CD14-positive monocyte (primary cell): ENCODE measurements at regions not wholly inside any gene's neighbourhood (a gene's known extent, or its start where the extent isn't known, plus 50 kb on each side); places are given as distances from the start of the nearest gene placed in this dataset.

Source experiments
- DNase-seq, 3 donors: peaks; one replicate each; pipeline ENCODE4 v3.0.0-alpha.2; 2011 to 2022
- H2AFZ ChIP-seq: 2 replicates; pipeline ENCODE4 v1.6.0; 2012; ENCODE audit warnings: mild to moderate bottlenecking, low read depth, low read length, inconsistent platforms; ENCODE audit not compliant: insufficient read depth, poor library complexity, severe bottlenecking
- H3K27ac ChIP-seq, 2 donors: 1 replicate in 1 of 2; 2 replicates in 1 of 2; pipeline ENCODE4 v1.5.1; 2012 to 2013; ENCODE audit warnings: low read length in 2 of 2, control low read depth in 1 of 2, inconsistent platforms in 1 of 2, low read depth in 1 of 2, mild to moderate bottlenecking in 1 of 2
- H3K27me3 ChIP-seq, 2 donors: one replicate each; pipeline versions ENCODE4 v1.6.0 to v1.6.1; 2011 to 2013; ENCODE audit warnings: low read length in 2 of 2; ENCODE audit not compliant: control insufficient read depth in 2 of 2, insufficient read depth in 2 of 2
- H3K36me3 ChIP-seq, 2 donors: replicated peaks in 1 of 2; 1 replicate in 1 of 2; 2 replicates in 1 of 2; pipeline versions ENCODE4 v1.5.1 to v1.6.1; 2012 to 2013; ENCODE audit warnings: low read length in 2 of 2, control low read depth in 1 of 2, inconsistent platforms in 1 of 2, mild to moderate bottlenecking in 1 of 2; ENCODE audit not compliant: insufficient read depth in 2 of 2, control insufficient read depth in 1 of 2
- H3K4me1 ChIP-seq, 2 donors: 1 replicate in 1 of 2; 2 replicates in 1 of 2; pipeline versions ENCODE4 v1.5.1 to v1.6.1; 2012 to 2013; ENCODE audit warnings: low read length in 2 of 2, control low read depth in 1 of 2, inconsistent platforms in 1 of 2, mild to moderate bottlenecking in 1 of 2, moderate library complexity in 1 of 2; ENCODE audit not compliant: insufficient read depth in 2 of 2, control insufficient read depth in 1 of 2
- H3K4me2 ChIP-seq: replicated peaks from 2 replicates; pipeline ENCODE3; 2012; ENCODE audit warnings: low read length, moderate library complexity, mild to moderate bottlenecking; ENCODE audit not compliant: poor library complexity, severe bottlenecking; ENCODE audit errors: extremely low read depth
- H3K4me3 ChIP-seq, 3 experiments: fragments of 200-600 bp in 1 of 3; sonication (generic) in 1 of 3; replicated peaks in 1 of 3; 1 replicate in 2 of 3; 2 replicates in 1 of 3; pipeline ENCODE4 v1.5.1; 2011 to 2013; ENCODE audit warnings: low read length in 3 of 3, mild to moderate bottlenecking in 3 of 3, control low read depth in 2 of 3, low read depth in 2 of 3, inconsistent platforms in 1 of 3, moderate library complexity in 1 of 3
- H3K79me2 ChIP-seq: 2 replicates; pipeline ENCODE4 v1.6.0; 2012; ENCODE audit warnings: mild to moderate bottlenecking, control low read depth, inconsistent platforms, low read length, moderate library complexity; ENCODE audit not compliant: insufficient read depth
- H3K9ac ChIP-seq: 2 replicates; pipeline ENCODE4 v1.6.0; 2017; ENCODE audit warnings: low read length, mild to moderate bottlenecking; ENCODE audit not compliant: insufficient read depth, poor library complexity, severe bottlenecking
- H3K9me3 ChIP-seq, 2 donors: replicated peaks in 1 of 2; 1 replicate in 1 of 2; 2 replicates in 1 of 2; pipeline versions ENCODE4 v1.5.1 to v1.6.1; 2012 to 2013; ENCODE audit warnings: low read length in 2 of 2, control low read depth in 1 of 2; ENCODE audit not compliant: control insufficient read depth in 1 of 2, insufficient read depth in 1 of 2
- H4K20me1 ChIP-seq: 2 replicates; pipeline ENCODE4 v1.6.0; 2012; ENCODE audit warnings: mild to moderate bottlenecking, low read length, control low read depth, moderate library complexity; ENCODE audit not compliant: insufficient read depth
- H3K27ac Mint-ChIP-seq, 7 donors: one replicate each; pipeline ENCODE4 v1.8.0; 2020; ENCODE audit warnings: mild to moderate bottlenecking in 7 of 7, mixed read lengths in 7 of 7, moderate library complexity in 6 of 7, inconsistent platforms in 2 of 7
- H3K27me3 Mint-ChIP-seq, 3 donors: one replicate each; pipeline ENCODE4 v1.8.0; 2021 to 2022; ENCODE audit warnings: low read depth in 3 of 3, mild to moderate bottlenecking in 3 of 3, mixed read lengths in 3 of 3, moderate library complexity in 3 of 3, inconsistent platforms in 1 of 3
- H3K36me3 Mint-ChIP-seq, 2 donors: one replicate each; pipeline ENCODE4 v1.8.0; 2020; ENCODE audit warnings: mixed read lengths in 2 of 2, inconsistent platforms in 1 of 2, mild to moderate bottlenecking in 1 of 2
- H3K4me1 Mint-ChIP-seq: one replicate; pipeline ENCODE4 v1.8.0; 2020; ENCODE audit warnings: mild to moderate bottlenecking, mixed read lengths
- H3K4me3 Mint-ChIP-seq, 2 donors: one replicate each; pipeline ENCODE4 v1.8.0; 2020; ENCODE audit warnings: mild to moderate bottlenecking in 2 of 2, mixed read lengths in 2 of 2, moderate library complexity in 1 of 2
- H3K9me3 Mint-ChIP-seq, 7 donors: one replicate each; pipeline ENCODE4 v1.8.0; 2020 to 2022; ENCODE audit warnings: mixed read lengths in 7 of 7, mild to moderate bottlenecking in 6 of 7, moderate library complexity in 6 of 7, inconsistent platforms in 2 of 7
- WGBS: methylation state at CpG from one replicate; pipeline ENCODE4 v1.1.5; 2013; ENCODE audit warnings: missing lambda C conversion rate; ENCODE audit not compliant: insufficient coverage; 5-methylcytosine and 5-hydroxymethylcytosine counted together
- intact Hi-C, 2 donors: fragments of 100-400 bp; cut with micrococcal nuclease; formaldehyde crosslinking; loops; one replicate each; pipeline versions ENCODE4 v1.15.0 to v1.15.1; 2023
- TF ChIP-seq, protein P1 (sequence below): fragments of 200-600 bp; IDR thresholded peaks from one replicate; pipeline ENCODE4 v1.8.0; 2022; ENCODE audit warnings: antibody characterized with exemption, mild to moderate bottlenecking

DNA sequence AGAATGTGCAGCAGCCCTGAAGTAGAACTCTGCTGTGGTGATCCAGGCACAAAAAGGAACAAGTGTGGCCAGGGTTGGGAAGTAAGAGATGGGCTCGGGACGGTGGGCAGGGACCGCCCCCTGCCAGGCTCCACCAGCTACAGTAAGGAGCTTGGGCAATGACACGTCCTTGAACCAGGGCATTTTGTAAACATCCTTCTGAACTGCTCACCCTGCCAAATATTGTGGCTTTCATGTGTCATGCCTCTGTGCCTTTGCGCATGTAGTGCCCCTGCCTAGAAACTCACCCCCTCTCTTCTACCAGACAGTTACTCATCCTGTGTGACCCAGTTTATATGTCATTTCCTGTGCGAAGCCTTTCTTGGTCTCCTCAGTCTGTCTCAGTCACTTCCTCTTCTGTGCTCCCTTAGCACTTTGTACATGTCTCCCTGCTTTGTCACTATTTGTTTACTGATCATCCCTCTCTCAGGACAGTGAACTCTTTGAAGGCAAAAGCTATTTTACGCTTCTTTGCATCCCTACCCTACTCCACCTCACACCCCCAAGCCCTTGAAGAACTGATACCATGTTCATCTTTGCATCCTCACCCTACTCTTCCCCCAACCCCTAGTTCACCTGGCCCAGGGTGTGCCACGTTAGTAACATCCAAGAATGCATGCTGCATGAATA is 108.9 kb upstream of the PLEKHG7 start:
- Histone ChIP-seq H3K27ac (peak overlapping the region; percentile 44 to 80), H3K4me1 (peaks cover 11 to 12% of the 10 kb centered on the region in 2 donors), H3K79me2 (no peaks in the 10 kb centered on the region), H3K4me2 (peak overlapping the region; percentile 16), H3K4me3 (no peak overlapping the region), H3K36me3 (no peaks in the 10 kb centered on the region), H3K27me3 (no peaks in the 10 kb centered on the region), H3K9ac (no peak overlapping the region), H3K9me3 (peaks cover 0 to 2% of the 10 kb centered on the region in 2 donors), H4K20me1 (no peaks in the 10 kb centered on the region), H2AFZ (no peak overlapping the region)
- peaks cover 0 to 8% (median 2%) of the 10 kb centered on the region in 3 donors for H3K27me3 Mint-ChIP-seq
- H3K9me3 Mint-ChIP-seq, result peaks cover 0 to 3% (median 2%) of the 10 kb centered on the region in 7 donors
- DNase-seq, result peak; percentile 96 to 99 (median 97)
- intact Hi-C loops, result loop anchor here (5.0 to 10.0 kb wide), 6 partner anchors 53 to 719 kb away; partner anchors contain the start of gene BTG1 (in 1 of the 2)
- peak overlapping the region; percentile 78 to 96 (median 94) for H3K27ac Mint-ChIP-seq
- TF ChIP-seq, protein P1, sequence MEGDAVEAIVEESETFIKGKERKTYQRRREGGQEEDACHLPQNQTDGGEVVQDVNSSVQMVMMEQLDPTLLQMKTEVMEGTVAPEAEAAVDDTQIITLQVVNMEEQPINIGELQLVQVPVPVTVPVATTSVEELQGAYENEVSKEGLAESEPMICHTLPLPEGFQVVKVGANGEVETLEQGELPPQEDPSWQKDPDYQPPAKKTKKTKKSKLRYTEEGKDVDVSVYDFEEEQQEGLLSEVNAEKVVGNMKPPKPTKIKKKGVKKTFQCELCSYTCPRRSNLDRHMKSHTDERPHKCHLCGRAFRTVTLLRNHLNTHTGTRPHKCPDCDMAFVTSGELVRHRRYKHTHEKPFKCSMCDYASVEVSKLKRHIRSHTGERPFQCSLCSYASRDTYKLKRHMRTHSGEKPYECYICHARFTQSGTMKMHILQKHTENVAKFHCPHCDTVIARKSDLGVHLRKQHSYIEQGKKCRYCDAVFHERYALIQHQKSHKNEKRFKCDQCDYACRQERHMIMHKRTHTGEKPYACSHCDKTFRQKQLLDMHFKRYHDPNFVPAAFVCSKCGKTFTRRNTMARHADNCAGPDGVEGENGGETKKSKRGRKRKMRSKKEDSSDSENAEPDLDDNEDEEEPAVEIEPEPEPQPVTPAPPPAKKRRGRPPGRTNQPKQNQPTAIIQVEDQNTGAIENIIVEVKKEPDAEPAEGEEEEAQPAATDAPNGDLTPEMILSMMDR, result no peak
- peaks cover 29% of the 10 kb centered on the region for H3K4me1 Mint-ChIP-seq
- 20% methylated on average over 5 of the region's 8 CpGs for whole genome bisulfite sequencing
- H3K4me3 Mint-ChIP-seq, result peak overlapping the region; percentile 26 to 66
- peaks cover 0 to 3% of the 10 kb centered on the region in 2 donors for H3K36me3 Mint-ChIP-seq

DNA sequence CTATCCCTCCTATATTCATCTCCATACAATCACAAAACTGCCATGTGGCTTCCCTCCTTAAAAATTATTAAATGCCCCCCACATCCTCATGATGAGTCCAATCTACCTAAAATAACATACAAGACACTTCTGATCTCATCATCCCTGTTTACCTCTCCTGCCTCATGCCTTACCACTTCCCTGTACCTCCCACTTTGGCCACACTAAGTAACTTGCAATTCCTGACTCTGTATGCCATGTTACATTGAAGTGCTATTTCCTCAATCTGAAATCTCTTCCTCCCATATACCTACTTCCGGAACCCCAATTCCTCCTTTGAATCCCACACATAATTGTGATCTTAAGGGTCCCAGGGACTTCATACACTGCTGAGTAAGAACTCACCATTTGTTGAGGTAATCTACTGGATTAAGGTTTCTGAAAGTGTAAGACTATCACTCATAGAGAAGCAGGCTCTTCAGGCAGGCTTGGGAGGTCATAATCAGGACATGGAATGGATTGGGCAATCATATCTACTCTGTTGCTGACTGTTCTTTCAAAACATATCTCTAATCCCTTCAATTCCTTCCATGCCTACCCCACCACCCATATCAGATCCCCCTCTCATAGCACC is 117.6 kb upstream of the PLEKHG7 start:
- no peak overlapping the region for H3K4me3 ChIP-seq
- H3K27me3 Mint-ChIP-seq, result peaks cover 0 to 5% (median 0%) of the 10 kb centered on the region in 3 donors
- intact Hi-C loops, result no loop called here
- peak in 1 of 3 donors; percentile 42 for DNase-seq
- H4K20me1 ChIP-seq, result no peaks in the 10 kb centered on the region
- H3K27me3 ChIP-seq, result no peaks in the 10 kb centered on the region
- H3K4me1 ChIP-seq, result no peaks in the 10 kb centered on the region
- H3K4me1 Mint-ChIP-seq, result peaks cover 11% of the 10 kb centered on the region
- H3K9ac ChIP-seq, result no peak overlapping the region
- no CpG with 5 or more reads among the region's 1 CpG for WGBS
- no peaks in the 10 kb centered on the region for H3K36me3 ChIP-seq
- H3K27ac ChIP-seq, result no peak overlapping the region
- peak overlapping the region in 4 of 7 donors; percentile 0 to 74 (median 28) for H3K27ac Mint-ChIP-seq
- TF ChIP-seq, protein P1, result no peak
- no peaks in the 10 kb centered on the region for H3K79me2 ChIP-seq
- no peaks in the 10 kb centered on the region for H3K36me3 Mint-ChIP-seq
- no peak overlapping the region for H3K4me3 Mint-ChIP-seq
- H3K9me3 Mint-ChIP-seq, result peaks cover 0 to 2% (median 0%) of the 10 kb centered on the region in 7 donors
- no peak overlapping the region for H3K4me2 ChIP-seq
- H2AFZ ChIP-seq, result no peak overlapping the region
- no peaks in the 10 kb centered on the region for H3K9me3 ChIP-seq
